Endothelial cell of umbilical vein (primary cell): ENCODE measurements at regions not wholly inside any gene's neighbourhood (a gene's known extent, or its start where the extent isn't known, plus 50 kb on each side); places are given as distances from the start of the nearest gene placed in this dataset.

ENCODE experiments used
- BruUV-seq: library from RNA; stranded (reverse); fragments of 400-500 nt; replicated peaks from 2 replicates; lab custom pipeline; 2021; lab: Mats Ljungman, UMichigan
- CTCF ChIA-PET: fragments of 300-600, 350-600 bp; sonication (Branson Sonifier 250); formaldehyde crosslinking; loops from one replicate; lab custom pipeline; 2021; ENCODE audit warnings: antibody characterized with exemption, inconsistent platforms; lab: Charles Lee
- POLR2A ChIA-PET: fragments of 300-600, 350-600 bp; sonication (Branson Sonifier 250); formaldehyde crosslinking; loops from one replicate; lab custom pipeline; 2021; ENCODE audit warnings: antibody characterized with exemption, inconsistent platforms; lab: Charles Lee
- DNase-seq: peaks from one replicate; pipeline ENCODE4 v3.0.0-alpha.2; 2011; ENCODE audit warnings: low read depth, low spot score
- FAIRE-seq: peaks from 2 replicates; lab custom pipeline; 2011; peaks lifted over from hg19 to GRCh38; lab: Jason Lieb, UNC
- H2AFZ ChIP-seq: 2 replicates; pipeline ENCODE4 v1.6.0; 2012; ENCODE audit warnings: low read depth, low read length, control low read depth, inconsistent platforms
- H3K27ac ChIP-seq: 2 replicates; pipeline ENCODE4 v1.5.1; 2011; ENCODE audit warnings: low read depth, mild to moderate bottlenecking, control low read depth, low read length, moderate library complexity; ENCODE audit not compliant: insufficient read depth
- H3K27me3 ChIP-seq, 2 experiments: 2 replicates each; pipeline versions ENCODE4 v1.6.0 to v1.6.1; 2011; ENCODE audit warnings: low read length in 2 of 2, mixed read lengths in 1 of 2; ENCODE audit not compliant: control insufficient read depth in 2 of 2, insufficient read depth in 2 of 2
- H3K36me3 ChIP-seq, 2 experiments: 2 replicates in 1 of 2; 3 replicates in 1 of 2; pipeline ENCODE4 v1.5.1; 2011; ENCODE audit warnings: low read length in 2 of 2, mild to moderate bottlenecking in 1 of 2, moderate library complexity in 1 of 2; ENCODE audit not compliant: control insufficient read depth in 2 of 2, insufficient read depth in 2 of 2; ENCODE audit errors: extremely low read depth in 1 of 2
- H3K4me1 ChIP-seq: 3 replicates; pipeline ENCODE4 v1.5.1; 2011; ENCODE audit warnings: mild to moderate bottlenecking, low read length; ENCODE audit not compliant: control insufficient read depth, insufficient read depth; ENCODE audit errors: extremely low read depth
- H3K4me2 ChIP-seq: 2 replicates; pipeline ENCODE4 v1.6.1; 2011; ENCODE audit warnings: low read length, control low read depth, mixed read lengths; ENCODE audit not compliant: insufficient read depth
- H3K4me3 ChIP-seq, 3 experiments: fragments of 200-600 bp in 1 of 3; sonication (generic), shearing (Covaris generic) in 1 of 3; replicated peaks in 1 of 3; 2 replicates each; pipeline ENCODE4 v1.5.1; 2011 to 2016; ENCODE audit warnings: control low read depth in 3 of 3, low read length in 3 of 3, mild to moderate bottlenecking in 2 of 3, inconsistent platforms in 1 of 3, low read depth in 1 of 3, moderate library complexity in 1 of 3; ENCODE audit not compliant: insufficient read depth in 1 of 3
- H3K79me2 ChIP-seq: 2 replicates; pipeline ENCODE4 v1.6.0; 2012; ENCODE audit warnings: low read length, inconsistent platforms; ENCODE audit not compliant: control insufficient read depth, insufficient read depth
- H3K9ac ChIP-seq: replicated peaks from 2 replicates; pipeline ENCODE3; 2011; ENCODE audit warnings: low read length, control low read depth; ENCODE audit not compliant: insufficient read depth; ENCODE audit errors: extremely low read depth
- H3K9me1 ChIP-seq: replicated peaks from 3 replicates; pipeline ENCODE4 v1.6.0; 2011; ENCODE audit warnings: mild to moderate bottlenecking, low read length; ENCODE audit not compliant: control insufficient read depth, insufficient read depth; ENCODE audit errors: extremely low read depth
- H3K9me3 ChIP-seq: replicated peaks from 2 replicates; pipeline ENCODE4 v1.5.1; 2012; ENCODE audit warnings: low read length, inconsistent platforms; ENCODE audit not compliant: control insufficient read depth, insufficient read depth
- H4K20me1 ChIP-seq: replicated peaks from 2 replicates; pipeline ENCODE3; 2011; ENCODE audit warnings: mild to moderate bottlenecking, low read length; ENCODE audit not compliant: control insufficient read depth, insufficient read depth; ENCODE audit errors: extremely low read depth
- EZH2 ChIP-seq: IDR thresholded peaks from 2 replicates; pipeline ENCODE4 v1.6.1; 2012; ENCODE audit warnings: borderline replicate concordance, low read depth, mild to moderate bottlenecking, moderate library complexity, low read length, inconsistent platforms; ENCODE audit not compliant: severe bottlenecking
- FOS ChIP-seq: IDR thresholded peaks from 2 replicates; pipeline ENCODE4 v1.6.1; 2011; ENCODE audit warnings: mild to moderate bottlenecking, low read length, moderate library complexity, borderline replicate concordance; ENCODE audit not compliant: insufficient read depth
- GATA2 ChIP-seq: IDR thresholded peaks from 2 replicates; pipeline ENCODE4 v1.7.0; 2011; ENCODE audit warnings: low read depth, mild to moderate bottlenecking, moderate library complexity, mixed read lengths, low read length; ENCODE audit not compliant: insufficient read length, insufficient read depth
- JUN ChIP-seq: IDR thresholded peaks from 2 replicates; pipeline ENCODE4 v1.6.1; 2011; ENCODE audit warnings: borderline replicate concordance, low read depth; ENCODE audit not compliant: insufficient read length, insufficient read depth
- MAX ChIP-seq: IDR thresholded peaks from 2 replicates; pipeline ENCODE4 v1.6.1; 2011; ENCODE audit not compliant: insufficient read depth, insufficient read length
- MYC ChIP-seq: IDR thresholded peaks from one replicate; pipeline ENCODE4 v1.6.1; 2011; ENCODE audit warnings: mild to moderate bottlenecking, low read depth, low read length
- POLR2A ChIP-seq: IDR thresholded peaks from 2 replicates; pipeline ENCODE4 v1.6.1; 2012; ENCODE audit warnings: low read depth, mild to moderate bottlenecking, control low read depth, low read length
- POLR2AphosphoS5 ChIP-seq: IDR thresholded peaks from 2 replicates; pipeline ENCODE4 v1.6.1; 2012; ENCODE audit warnings: low read depth, mild to moderate bottlenecking, control low read depth, low read length, moderate library complexity; ENCODE audit not compliant: insufficient read depth
- dilution Hi-C: fragments of 300-500 bp; cut with MboI; formaldehyde crosslinking; loops from one replicate; pipeline ENCODE4 v1.15.0; 2019; ENCODE audit warnings: low sequenced_read_pairs; ENCODE audit not compliant: extremely low pct_ligation_motif_present
- intact Hi-C: fragments of 100-400 bp; cut with micrococcal nuclease; formaldehyde crosslinking; loops from one replicate; pipeline ENCODE4 v1.10.0; 2022
- TF ChIP-seq, protein P1 (sequence below), 2 donors: IDR thresholded peaks; 1 replicate in 1 of 2; 2 replicates in 1 of 2; pipeline ENCODE4 v1.5.1; 2011; ENCODE audit warnings: low read length in 2 of 2, mild to moderate bottlenecking in 2 of 2, moderate library complexity in 2 of 2, control low read depth in 1 of 2, inconsistent platforms in 1 of 2, low read depth in 1 of 2; ENCODE audit not compliant: insufficient read depth in 1 of 2; ENCODE audit errors: extremely low read depth in 1 of 2

GRCh38 chr1:230548997-230549396 is 93.3 kb upstream of the COG2 start:
- Histone ChIP-seq H3K79me2 (no peaks in the 10 kb centered on the region), H2AFZ (no peak overlapping the region), H3K4me2 (no peak overlapping the region), H3K36me3 (no peaks in the 10 kb centered on the region), H3K4me3 (no peak overlapping the region), H3K4me1 (no peaks in the 10 kb centered on the region), H3K27me3 (no peaks in the 10 kb centered on the region), H3K9ac (no peak overlapping the region), H4K20me1 (no peaks in the 10 kb centered on the region), H3K9me3 (peaks cover 2% of the 10 kb centered on the region), H3K27ac (no peak overlapping the region), H3K9me1 (no peaks in the 10 kb centered on the region)
- FAIRE-seq (no peak), DNase-seq (no peak)
- dilution Hi-C loops (no loop called here), intact Hi-C loops (no loop called here)
- ChIA-PET POLR2A (no interaction called here), CTCF (no interaction called here)
- TF ChIP-seq POLR2AphosphoS5: no peak
- TF ChIP-seq EZH2: no peak
- no peak for TF ChIP-seq POLR2A
- TF ChIP-seq FOS: no peak
- TF ChIP-seq MAX: no peak
- TF ChIP-seq JUN: no peak
- TF ChIP-seq, protein P1, sequence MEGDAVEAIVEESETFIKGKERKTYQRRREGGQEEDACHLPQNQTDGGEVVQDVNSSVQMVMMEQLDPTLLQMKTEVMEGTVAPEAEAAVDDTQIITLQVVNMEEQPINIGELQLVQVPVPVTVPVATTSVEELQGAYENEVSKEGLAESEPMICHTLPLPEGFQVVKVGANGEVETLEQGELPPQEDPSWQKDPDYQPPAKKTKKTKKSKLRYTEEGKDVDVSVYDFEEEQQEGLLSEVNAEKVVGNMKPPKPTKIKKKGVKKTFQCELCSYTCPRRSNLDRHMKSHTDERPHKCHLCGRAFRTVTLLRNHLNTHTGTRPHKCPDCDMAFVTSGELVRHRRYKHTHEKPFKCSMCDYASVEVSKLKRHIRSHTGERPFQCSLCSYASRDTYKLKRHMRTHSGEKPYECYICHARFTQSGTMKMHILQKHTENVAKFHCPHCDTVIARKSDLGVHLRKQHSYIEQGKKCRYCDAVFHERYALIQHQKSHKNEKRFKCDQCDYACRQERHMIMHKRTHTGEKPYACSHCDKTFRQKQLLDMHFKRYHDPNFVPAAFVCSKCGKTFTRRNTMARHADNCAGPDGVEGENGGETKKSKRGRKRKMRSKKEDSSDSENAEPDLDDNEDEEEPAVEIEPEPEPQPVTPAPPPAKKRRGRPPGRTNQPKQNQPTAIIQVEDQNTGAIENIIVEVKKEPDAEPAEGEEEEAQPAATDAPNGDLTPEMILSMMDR (IDR thresholded peaks at IDR 0.05; ENCODE audit: extremely low read depth in 1 of 2, insufficient read depth in 1 of 2, low read depth in 1 of 2, low read length in 2 of 2): no peak
- TF ChIP-seq GATA2: no peak
- TF ChIP-seq MYC: no peak
- BruUV-seq: no TSS peak
